Esophagus muscularis mucosa (tissue), 2 donors: ENCODE measurements at regions not wholly inside any gene's neighbourhood (a gene's known extent, or its start where the extent isn't known, plus 50 kb on each side); places are given as distances from the start of the nearest gene placed in this dataset.

Experiments used
- EP300 ChIP-seq: sonication (generic); formaldehyde crosslinking; IDR thresholded peaks from one replicate; pipeline ENCODE4 v1.6.1; 2017; ENCODE audit warnings: antibody characterized with exemption
- POLR2A ChIP-seq: fragments of 450-650 bp; IDR thresholded peaks from one replicate; pipeline ENCODE4 v1.6.1; 2017; ENCODE audit warnings: antibody characterized with exemption, moderate library complexity, mild to moderate bottlenecking, low read depth

DNA sequence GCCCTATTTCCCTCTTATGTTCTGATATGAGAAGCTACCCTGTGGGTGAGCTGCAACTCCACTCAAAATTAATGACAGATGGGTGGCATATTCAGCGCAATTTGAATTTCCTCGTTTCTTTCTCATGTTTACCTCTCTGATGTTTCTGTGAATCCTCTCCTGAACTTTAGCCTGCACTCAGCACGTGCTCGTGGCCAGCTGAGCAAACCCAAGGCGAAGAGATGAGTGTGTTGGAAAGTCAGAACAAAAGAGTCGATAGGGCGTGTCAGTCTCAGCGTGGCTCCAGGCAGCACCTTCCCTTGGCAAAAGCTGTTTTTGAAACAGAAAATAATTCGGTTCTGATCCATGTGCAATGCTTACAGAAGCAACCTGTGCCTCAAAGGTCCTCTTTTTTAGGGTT, 226.1 kb upstream of the GMDS start:
- no peak for TF ChIP-seq POLR2A
- TF ChIP-seq EP300 = no peak
